ENCODE measurements at regions not wholly inside any gene's neighbourhood (a gene's known extent, or its start where the extent isn't known, plus 50 kb on each side); places are given as distances from the start of the nearest gene placed in this dataset.

- H3K4me3 ChIP-seq (ENCODE audit: control insufficient read depth, low read depth, low read length) = no peak overlapping the region
- TF ChIP-seq CTCF (IDR thresholded peaks at IDR 0.05; ENCODE audit: control insufficient read depth, insufficient read depth, low read depth, low read length, missing control alignments) = no peak
- DNase-seq (ENCODE audit: low read depth) = no peak
These were observed 58.1 kb upstream of the NEURL1B start for GRCh38 chr5:172582940-172583339.

GRCh38 chr5:172581315-172581714, 59.7 kb upstream of the NEURL1B start:
- DNase-seq (ENCODE audit: low read depth) = no peak
- TF ChIP-seq CTCF (IDR thresholded peaks at IDR 0.05; ENCODE audit: control insufficient read depth, insufficient read depth, low read depth, low read length, missing control alignments) = no peak

GRCh38 chr5:172579403-172579990, 61.6 kb upstream of the NEURL1B start:
- no peak for TF ChIP-seq CTCF (IDR thresholded peaks at IDR 0.05; ENCODE audit: control insufficient read depth, insufficient read depth, low read depth, low read length, missing control alignments)
- no peak overlapping the region for H3K4me3 ChIP-seq (ENCODE audit: control insufficient read depth, low read depth, low read length)
- no peak for DNase-seq (ENCODE audit: low read depth)

More at GRCh38 chr5:172581315-172581714, 59.7 kb upstream of the NEURL1B start:
- no peak overlapping the region for H3K4me3 ChIP-seq (ENCODE audit: control insufficient read depth, low read depth, low read length)

- DNase-seq (ENCODE audit: low read depth) = no peak
- H3K4me3 ChIP-seq (ENCODE audit: control insufficient read depth, low read depth, low read length) = no peak overlapping the region
- no peak for TF ChIP-seq CTCF (IDR thresholded peaks at IDR 0.05; ENCODE audit: control insufficient read depth, insufficient read depth, low read depth, low read length, missing control alignments)
These were observed 63.7 kb upstream of the NEURL1B start for GRCh38 chr5:172577267-172577909.

- DNase-seq (ENCODE audit: low read depth) = no peak
- H3K4me3 ChIP-seq (ENCODE audit: control insufficient read depth, low read depth, low read length) = no peak overlapping the region
- TF ChIP-seq CTCF (IDR thresholded peaks at IDR 0.05; ENCODE audit: control insufficient read depth, insufficient read depth, low read depth, low read length, missing control alignments) = no peak
These were observed 65.1 kb upstream of the NEURL1B start for GRCh38 chr5:172575816-172576545.

GRCh38 chr5:172575416-172575815, 65.6 kb upstream of the NEURL1B start:
- TF ChIP-seq CTCF (IDR thresholded peaks at IDR 0.05; ENCODE audit: control insufficient read depth, insufficient read depth, low read depth, low read length, missing control alignments) = no peak
- H3K4me3 ChIP-seq (ENCODE audit: control insufficient read depth, low read depth, low read length) = no peak overlapping the region
- no peak for DNase-seq (ENCODE audit: low read depth)

Data from AG09309 (cell line).